ENCODE measurements at regions not wholly inside any gene's neighbourhood (a gene's known extent, or its start where the extent isn't known, plus 50 kb on each side); places are given as distances from the start of the nearest gene placed in this dataset.
"Not testable (repeated sequence)": the region's sequence is repeated elsewhere in the genome, so short reads cannot be mapped to it uniquely, and the experiment has no call there.

- DNase-seq (ENCODE audit: low spot score), result not testable (repeated sequence)
These were observed 1685.1 kb downstream of the SPATA31A7 start for GRCh38 chr9:62874745-62875599.

GRCh38 chr9:62877552-62877951, 1687.7 kb downstream of the SPATA31A7 start:
- not testable (repeated sequence) for DNase-seq (ENCODE audit: low spot score)

GRCh38 chr9:62877987-62878386, 1688.2 kb downstream of the SPATA31A7 start:
- DNase-seq (ENCODE audit: low spot score), result peak; percentile 11

- DNase-seq (ENCODE audit: low spot score), result not testable (repeated sequence)
These were observed 1690.6 kb downstream of the SPATA31A7 start for GRCh38 chr9:62880453-62880852.

GRCh38 chr9:62880971-62881370, 1691.1 kb downstream of the SPATA31A7 start:
- not testable (repeated sequence) for DNase-seq (ENCODE audit: low spot score)

GRCh38 chr9:62881811-62882210, 1692.0 kb downstream of the SPATA31A7 start:
- DNase-seq (ENCODE audit: low spot score), result not testable (repeated sequence)

GRCh38 chr9:62882717-62883116, 1692.9 kb downstream of the SPATA31A7 start:
- not testable (repeated sequence) for DNase-seq (ENCODE audit: low spot score)

- not testable (repeated sequence) for DNase-seq (ENCODE audit: low spot score)
These were observed 1706.9 kb downstream of the SPATA31A7 start for GRCh38 chr9:62896692-62897091.

GRCh38 chr9:62897411-62898225, 1707.8 kb downstream of the SPATA31A7 start:
- peak; percentile 19 for DNase-seq (ENCODE audit: low spot score)

GRCh38 chr9:62899666-62900065, 1709.8 kb downstream of the SPATA31A7 start:
- DNase-seq (ENCODE audit: low spot score), result not testable (repeated sequence)

GRCh38 chr9:62904061-62904460, 1714.2 kb downstream of the SPATA31A7 start:
- DNase-seq (ENCODE audit: low spot score), result not testable (repeated sequence)

GRCh38 chr9:62905722-62906121, 1715.9 kb downstream of the SPATA31A7 start:
- not testable (repeated sequence) for DNase-seq (ENCODE audit: low spot score)

- not testable (repeated sequence) for DNase-seq (ENCODE audit: low spot score)
These were observed 1718.0 kb downstream of the SPATA31A7 start for GRCh38 chr9:62907866-62908265.

GRCh38 chr9:62908271-62908670, 1718.4 kb downstream of the SPATA31A7 start:
- DNase-seq (ENCODE audit: low spot score), result not testable (repeated sequence)

GRCh38 chr9:62909447-62909846, 1719.6 kb downstream of the SPATA31A7 start:
- not testable (repeated sequence) for DNase-seq (ENCODE audit: low spot score)

- DNase-seq (ENCODE audit: low spot score), result not testable (repeated sequence)
These were observed 1722.4 kb downstream of the SPATA31A7 start for GRCh38 chr9:62912278-62912677.

GRCh38 chr9:62915168-62915567, 1725.3 kb downstream of the SPATA31A7 start:
- DNase-seq (ENCODE audit: low spot score), result not testable (repeated sequence)

- DNase-seq (ENCODE audit: low spot score), result not testable (repeated sequence)
These were observed 1725.8 kb downstream of the SPATA31A7 start for GRCh38 chr9:62915661-62916060.

- DNase-seq (ENCODE audit: low spot score), result not testable (repeated sequence)
These were observed 1729.0 kb downstream of the SPATA31A7 start for GRCh38 chr9:62918648-62919385.

- DNase-seq (ENCODE audit: low spot score), result not testable (repeated sequence)
These were observed 1741.6 kb downstream of the SPATA31A7 start for GRCh38 chr9:62931484-62931883.

GRCh38 chr9:62952840-62953239, 1763.0 kb downstream of the SPATA31A7 start:
- DNase-seq (ENCODE audit: low spot score), result not testable (repeated sequence)
